BE2C (cell line): ENCODE measurements at regions not wholly inside any gene's neighbourhood (a gene's known extent, or its start where the extent isn't known, plus 50 kb on each side); places are given as distances from the start of the nearest gene placed in this dataset.
"Not testable (repeated sequence)": the region's sequence is repeated elsewhere in the genome, so short reads cannot be mapped to it uniquely, and the experiment has no call there.

Experiments used
- DNase-seq: peaks from one replicate; pipeline ENCODE4 v3.0.0-alpha.2; 2020
- H3K27me3 ChIP-seq: fragments of 250-450 bp; sonication (Bioruptor Pico); 2 replicates; pipeline ENCODE4 v1.5.1; 2020; ENCODE audit warnings: mild to moderate bottlenecking
- H3K36me3 ChIP-seq: fragments of 250-450 bp; sonication (Bioruptor Pico); 2 replicates; pipeline ENCODE4 v1.5.1; 2020; ENCODE audit warnings: mild to moderate bottlenecking
- H3K4me1 ChIP-seq: fragments of 250-450 bp; sonication (Bioruptor Pico); 2 replicates; pipeline ENCODE4 v1.5.1; 2020
- H3K4me3 ChIP-seq: 2 replicates; pipeline ENCODE4 v1.5.1; 2011; ENCODE audit warnings: low read depth, low read length
- H3K9me3 ChIP-seq: fragments of 250-450 bp; sonication (Bioruptor Pico); 2 replicates; pipeline ENCODE4 v1.5.1; 2020
- CTCF ChIP-seq: IDR thresholded peaks from 2 replicates; pipeline ENCODE4 v1.5.1; 2012; ENCODE audit warnings: mild to moderate bottlenecking, low read depth, low read length

GRCh38 chrX:106220177-106220576, 52.1 kb downstream of the PWWP3B start:
- no peaks in the 10 kb centered on the region for H3K36me3 ChIP-seq
- no peak for TF ChIP-seq CTCF
- no peak for DNase-seq
- no peaks in the 10 kb centered on the region for H3K4me1 ChIP-seq
- no peaks in the 10 kb centered on the region for H3K9me3 ChIP-seq
- no peak overlapping the region for H3K4me3 ChIP-seq
- no peaks in the 10 kb centered on the region for H3K27me3 ChIP-seq

GRCh38 chrX:106243376-106243775, 75.3 kb downstream of the PWWP3B start:
- no peak for TF ChIP-seq CTCF

GRCh38 chrX:106246511-106246910, 78.4 kb downstream of the PWWP3B start:
- no peaks in the 10 kb centered on the region for H3K27me3 ChIP-seq
- H3K36me3 ChIP-seq = no peaks in the 10 kb centered on the region
- no peaks in the 10 kb centered on the region for H3K9me3 ChIP-seq
- no peak for TF ChIP-seq CTCF
- no peak overlapping the region for H3K4me3 ChIP-seq
- no peaks in the 10 kb centered on the region for H3K4me1 ChIP-seq
- DNase-seq = no peak

More at GRCh38 chrX:106243376-106243775, 75.3 kb downstream of the PWWP3B start:
- no peak for DNase-seq
- H3K27me3 ChIP-seq = no peaks in the 10 kb centered on the region
- H3K4me3 ChIP-seq = no peak overlapping the region
- no peaks in the 10 kb centered on the region for H3K4me1 ChIP-seq
- no peaks in the 10 kb centered on the region for H3K36me3 ChIP-seq
- H3K9me3 ChIP-seq = no peaks in the 10 kb centered on the region

DNA sequence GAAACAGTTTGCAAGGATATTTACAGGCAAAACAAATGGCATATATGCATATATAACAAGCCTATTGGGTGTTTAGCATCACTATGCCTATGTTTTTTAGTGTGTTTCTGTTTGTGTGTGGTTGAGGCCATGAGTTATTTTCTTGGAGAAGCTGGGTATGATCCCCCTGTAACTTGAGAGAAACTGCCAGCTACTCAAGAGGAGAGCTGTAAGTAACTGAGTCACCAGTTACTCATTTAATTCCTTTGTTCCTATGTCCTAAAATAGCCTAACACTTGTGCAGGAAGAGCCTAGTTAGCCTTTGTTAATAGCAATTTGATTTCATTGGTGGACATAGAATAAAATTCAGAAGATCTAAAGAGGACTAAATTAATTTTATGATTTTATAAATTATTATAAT, 79.1 kb downstream of the PWWP3B start:
- Histone ChIP-seq H3K27me3 (no peaks in the 10 kb centered on the region), H3K4me3 (no peak overlapping the region), H3K36me3 (no peaks in the 10 kb centered on the region), H3K9me3 (no peaks in the 10 kb centered on the region), H3K4me1 (no peaks in the 10 kb centered on the region)
- DNase-seq = no peak
- no peak for TF ChIP-seq CTCF

GRCh38 chrX:106249706-106250379, 81.7 kb downstream of the PWWP3B start:
- no peak for DNase-seq
- H3K27me3 ChIP-seq = no peaks in the 10 kb centered on the region
- H3K9me3 ChIP-seq = no peaks in the 10 kb centered on the region
- H3K36me3 ChIP-seq = no peaks in the 10 kb centered on the region
- no peak overlapping the region for H3K4me3 ChIP-seq
- H3K4me1 ChIP-seq = no peaks in the 10 kb centered on the region
- no peak for TF ChIP-seq CTCF

GRCh38 chrX:106263817-106264216, 95.7 kb downstream of the PWWP3B start:
- H3K27me3 ChIP-seq = no peaks in the 10 kb centered on the region
- H3K36me3 ChIP-seq = no peaks in the 10 kb centered on the region
- H3K9me3 ChIP-seq = no peaks in the 10 kb centered on the region
- no peak overlapping the region for H3K4me3 ChIP-seq
- DNase-seq = no peak
- TF ChIP-seq CTCF = no peak
- no peaks in the 10 kb centered on the region for H3K4me1 ChIP-seq

GRCh38 chrX:106273947-106274587, 106.0 kb downstream of the PWWP3B start:
- H3K4me1 ChIP-seq, H3K4me3 ChIP-seq, DNase-seq, H3K9me3 ChIP-seq, H3K27me3 ChIP-seq, H3K36me3 ChIP-seq: not testable (repeated sequence)

DNA sequence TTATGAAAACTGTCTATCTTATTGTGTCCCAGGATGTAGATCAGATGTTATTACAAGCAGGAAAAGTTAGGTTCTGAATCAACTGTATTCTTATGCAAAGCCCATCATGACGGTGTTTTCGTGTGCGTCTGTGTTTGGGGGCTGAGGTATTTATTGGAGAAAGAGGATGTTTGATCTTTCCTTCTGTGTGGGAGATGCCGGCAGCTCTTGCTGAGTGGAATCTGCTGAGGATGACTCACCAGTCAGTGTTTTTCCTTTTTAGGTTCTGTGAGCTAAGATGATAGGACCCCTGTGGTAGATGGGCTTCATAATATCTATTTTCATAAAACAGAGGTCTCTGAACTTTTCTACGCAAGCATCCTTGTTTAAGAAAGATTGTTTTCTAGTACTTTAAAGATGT, 107.1 kb downstream of the PWWP3B start:
- not testable (repeated sequence) for H3K9me3 ChIP-seq, H3K4me1 ChIP-seq, DNase-seq, H3K36me3 ChIP-seq, H3K4me3 ChIP-seq, H3K27me3 ChIP-seq
